ENCODE measurements at regions not wholly inside any gene's neighbourhood (a gene's known extent, or its start where the extent isn't known, plus 50 kb on each side); places are given as distances from the start of the nearest gene placed in this dataset.

DNA sequence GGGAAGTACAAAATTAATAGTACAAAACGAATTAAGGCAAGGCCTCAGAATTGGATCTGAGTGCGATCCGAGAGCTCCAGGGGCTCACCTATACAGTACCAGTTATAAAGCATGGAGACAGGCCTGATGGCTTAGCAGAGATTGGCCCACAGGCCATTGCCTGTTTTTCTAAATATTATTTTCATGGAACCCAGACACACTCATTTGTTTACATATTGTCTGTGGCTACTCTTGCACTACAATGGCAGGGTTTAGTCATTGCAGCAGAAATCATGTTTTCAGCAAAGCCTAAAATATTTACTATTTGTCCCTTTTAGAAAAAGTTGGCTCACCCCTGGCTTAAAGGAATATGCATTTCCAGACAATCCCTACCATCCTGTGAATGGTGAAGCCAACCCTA, 578.9 kb downstream of the PLPP3 start:
- TF ChIP-seq, protein P1, sequence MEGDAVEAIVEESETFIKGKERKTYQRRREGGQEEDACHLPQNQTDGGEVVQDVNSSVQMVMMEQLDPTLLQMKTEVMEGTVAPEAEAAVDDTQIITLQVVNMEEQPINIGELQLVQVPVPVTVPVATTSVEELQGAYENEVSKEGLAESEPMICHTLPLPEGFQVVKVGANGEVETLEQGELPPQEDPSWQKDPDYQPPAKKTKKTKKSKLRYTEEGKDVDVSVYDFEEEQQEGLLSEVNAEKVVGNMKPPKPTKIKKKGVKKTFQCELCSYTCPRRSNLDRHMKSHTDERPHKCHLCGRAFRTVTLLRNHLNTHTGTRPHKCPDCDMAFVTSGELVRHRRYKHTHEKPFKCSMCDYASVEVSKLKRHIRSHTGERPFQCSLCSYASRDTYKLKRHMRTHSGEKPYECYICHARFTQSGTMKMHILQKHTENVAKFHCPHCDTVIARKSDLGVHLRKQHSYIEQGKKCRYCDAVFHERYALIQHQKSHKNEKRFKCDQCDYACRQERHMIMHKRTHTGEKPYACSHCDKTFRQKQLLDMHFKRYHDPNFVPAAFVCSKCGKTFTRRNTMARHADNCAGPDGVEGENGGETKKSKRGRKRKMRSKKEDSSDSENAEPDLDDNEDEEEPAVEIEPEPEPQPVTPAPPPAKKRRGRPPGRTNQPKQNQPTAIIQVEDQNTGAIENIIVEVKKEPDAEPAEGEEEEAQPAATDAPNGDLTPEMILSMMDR (IDR thresholded peaks at IDR 0.05; ENCODE audit: low read depth, low read length), result no peak
- TF ChIP-seq EZH2phosphoT487 (IDR thresholded peaks at IDR 0.05; ENCODE audit: low read depth), result no peak

All from OCI-LY3 (cell line).